Kidney (tissue), 13 donors: ENCODE measurements at regions not wholly inside any gene's neighbourhood (a gene's known extent, or its start where the extent isn't known, plus 50 kb on each side); places are given as distances from the start of the nearest gene placed in this dataset.

Experiments used
- DNase-seq, 5 donors: peaks; one replicate each; pipeline ENCODE4 v3.0.0-alpha.2; 2013 to 2020
- FAIRE-seq: peaks from 2 replicates; lab custom pipeline; 2012; peaks lifted over from hg19 to GRCh38; lab: Jason Lieb, UNC
- H3K27ac ChIP-seq, 2 donors: one replicate each; pipeline ENCODE4 v1.7.0; 2013; ENCODE audit warnings: low read depth in 2 of 2, low read length in 2 of 2, inconsistent platforms in 1 of 2
- H3K27me3 ChIP-seq: one replicate; pipeline ENCODE4 v1.7.1; 2013; ENCODE audit warnings: low read length, inconsistent platforms; ENCODE audit not compliant: control insufficient read depth, insufficient read depth
- H3K36me3 ChIP-seq, 3 donors: one replicate each; pipeline versions ENCODE4 v1.7.0 to v1.7.1; 2013; ENCODE audit warnings: low read length in 3 of 3, control low read depth in 1 of 3, inconsistent platforms in 1 of 3; ENCODE audit not compliant: insufficient read depth in 3 of 3, control insufficient read depth in 2 of 3
- H3K4me1 ChIP-seq, 3 donors: one replicate each; pipeline versions ENCODE4 v1.7.0 to v1.7.1; 2013; ENCODE audit warnings: low read length in 3 of 3, inconsistent platforms in 1 of 3, low read depth in 1 of 3; ENCODE audit not compliant: control insufficient read depth in 2 of 3, insufficient read depth in 2 of 3
- H3K4me3 ChIP-seq, 3 donors: one replicate each; pipeline versions ENCODE4 v1.7.0 to v1.8.1; 2013; ENCODE audit warnings: low read length in 3 of 3, control low read depth in 1 of 3, inconsistent platforms in 1 of 3
- H3K9ac ChIP-seq, 3 donors: one replicate each; pipeline versions ENCODE4 v1.7.0 to v1.7.1; 2013; ENCODE audit warnings: low read length in 3 of 3, control low read depth in 1 of 3, inconsistent platforms in 1 of 3
- H3K9me3 ChIP-seq, 3 donors: one replicate each; pipeline versions ENCODE4 v1.7.0 to v1.7.1; 2013; ENCODE audit warnings: low read length in 3 of 3, control low read depth in 1 of 3, inconsistent platforms in 1 of 3; ENCODE audit not compliant: control insufficient read depth in 2 of 3, insufficient read depth in 1 of 3
- intact Hi-C: fragments of 100-400 bp; cut with DNase I; formaldehyde crosslinking; loops from one replicate; pipeline ENCODE4 v1.11.1; 2022
- TF ChIP-seq, protein P1 (sequence below): IDR thresholded peaks from 3 replicates; pipeline ENCODE4 v1.5.1; 2012; ENCODE audit warnings: mild to moderate bottlenecking, moderate library complexity, borderline replicate concordance; ENCODE audit not compliant: insufficient read depth; ENCODE audit errors: extremely low read depth
- donor health status: control.
- donor health status: control.
- donor health status: control.
- donor health status: control.
- donor health status: control.
- donor health status: DM: yes; HTN: yes; CAD: no.
- donor health status: Normal renal cell carcinoma (clear cell type).

DNA sequence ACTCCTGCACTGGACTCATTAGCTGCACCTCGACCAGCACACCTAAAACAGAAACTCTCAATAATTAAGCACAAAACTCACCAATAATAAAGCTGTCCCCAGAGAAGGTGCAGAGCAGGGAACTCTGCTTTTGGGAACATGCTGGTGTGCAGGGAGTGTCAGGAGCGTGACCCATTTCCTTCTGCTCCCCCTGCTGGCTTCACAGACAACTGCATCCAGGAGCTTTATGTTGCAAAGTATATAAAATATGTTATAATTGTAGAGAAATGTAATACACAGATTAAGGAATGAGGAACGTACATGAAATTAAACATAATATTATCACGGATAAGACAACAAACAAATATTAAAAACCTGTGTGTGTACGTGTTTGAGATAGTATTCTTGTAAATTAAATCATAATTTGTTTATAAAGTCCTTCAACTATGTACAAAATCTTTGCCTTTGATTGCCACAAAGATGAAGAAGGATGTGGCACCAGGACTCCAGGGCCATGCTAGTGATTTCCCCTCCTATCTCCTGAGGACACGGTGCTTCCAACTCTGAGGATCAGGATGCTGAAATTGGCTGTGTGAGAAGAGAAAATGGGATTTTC, 68.6 kb upstream of the MAL start:
- H3K4me1 ChIP-seq: no peaks in the 10 kb centered on the region
- H3K27me3 ChIP-seq: peaks cover 2% of the 10 kb centered on the region
- H3K36me3 ChIP-seq: no peaks in the 10 kb centered on the region
- no peaks in the 10 kb centered on the region for H3K9me3 ChIP-seq
- H3K9ac ChIP-seq: no peak overlapping the region
- H3K4me3 ChIP-seq: no peak overlapping the region
- FAIRE-seq: no peak
- intact Hi-C loops: no loop called here
- TF ChIP-seq, protein P1, sequence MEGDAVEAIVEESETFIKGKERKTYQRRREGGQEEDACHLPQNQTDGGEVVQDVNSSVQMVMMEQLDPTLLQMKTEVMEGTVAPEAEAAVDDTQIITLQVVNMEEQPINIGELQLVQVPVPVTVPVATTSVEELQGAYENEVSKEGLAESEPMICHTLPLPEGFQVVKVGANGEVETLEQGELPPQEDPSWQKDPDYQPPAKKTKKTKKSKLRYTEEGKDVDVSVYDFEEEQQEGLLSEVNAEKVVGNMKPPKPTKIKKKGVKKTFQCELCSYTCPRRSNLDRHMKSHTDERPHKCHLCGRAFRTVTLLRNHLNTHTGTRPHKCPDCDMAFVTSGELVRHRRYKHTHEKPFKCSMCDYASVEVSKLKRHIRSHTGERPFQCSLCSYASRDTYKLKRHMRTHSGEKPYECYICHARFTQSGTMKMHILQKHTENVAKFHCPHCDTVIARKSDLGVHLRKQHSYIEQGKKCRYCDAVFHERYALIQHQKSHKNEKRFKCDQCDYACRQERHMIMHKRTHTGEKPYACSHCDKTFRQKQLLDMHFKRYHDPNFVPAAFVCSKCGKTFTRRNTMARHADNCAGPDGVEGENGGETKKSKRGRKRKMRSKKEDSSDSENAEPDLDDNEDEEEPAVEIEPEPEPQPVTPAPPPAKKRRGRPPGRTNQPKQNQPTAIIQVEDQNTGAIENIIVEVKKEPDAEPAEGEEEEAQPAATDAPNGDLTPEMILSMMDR: peak; percentile 61
- peak in 2 of 5 donors; percentile 27 to 61 for DNase-seq
- H3K27ac ChIP-seq: no peak overlapping the region

- TF ChIP-seq, protein P1: no peak
- no peak overlapping the region for H3K27ac ChIP-seq
- FAIRE-seq: no peak
Observed at GRCh38 chr2:94958245-94958644, 67.3 kb upstream of the MAL start.

GRCh38 chr2:94960266-94960665, 65.2 kb upstream of the MAL start:
- Histone ChIP-seq H3K9me3 (no peaks in the 10 kb centered on the region), H3K4me1 (no peaks in the 10 kb centered on the region), H3K4me3 (no peak overlapping the region), H3K36me3 (no peaks in the 10 kb centered on the region), H3K27ac (no peak overlapping the region), H3K9ac (no peak overlapping the region), H3K27me3 (peaks cover 2% of the 10 kb centered on the region)
- intact Hi-C loops: no loop called here
- TF ChIP-seq, protein P1: no peak
- no peak for DNase-seq
- FAIRE-seq: no peak

More at GRCh38 chr2:94958245-94958644, 67.3 kb upstream of the MAL start:
- Histone ChIP-seq H3K9me3 (no peaks in the 10 kb centered on the region), H3K4me3 (no peak overlapping the region), H3K36me3 (no peaks in the 10 kb centered on the region), H3K9ac (no peak overlapping the region), H3K4me1 (no peaks in the 10 kb centered on the region), H3K27me3 (peaks cover 2% of the 10 kb centered on the region)
- intact Hi-C loops: no loop called here
- no peak for DNase-seq

- no peaks in the 10 kb centered on the region for H3K4me1 ChIP-seq
- no peak overlapping the region for H3K4me3 ChIP-seq
- DNase-seq (no peak), FAIRE-seq (no peak)
- intact Hi-C loops: no loop called here
- no peaks in the 10 kb centered on the region for H3K9me3 ChIP-seq
- no peak overlapping the region for H3K9ac ChIP-seq
- no peaks in the 10 kb centered on the region for H3K36me3 ChIP-seq
- no peak overlapping the region for H3K27ac ChIP-seq
- TF ChIP-seq, protein P1: no peak
- H3K27me3 ChIP-seq: peaks cover 2% of the 10 kb centered on the region
Observed at GRCh38 chr2:94960751-94961150, 64.8 kb upstream of the MAL start.
